ENCODE measurements at regions not wholly inside any gene's neighbourhood (a gene's known extent, or its start where the extent isn't known, plus 50 kb on each side); places are given as distances from the start of the nearest gene placed in this dataset.

- H3K27me3 ChIP-seq (ENCODE audit: low read length): no peaks in the 10 kb centered on the region
- no peak for TF ChIP-seq EZH2 (IDR thresholded peaks at IDR 0.05; ENCODE audit: low read length, unreplicated experiment)
- no peak for TF ChIP-seq EZH2phosphoT487 (IDR thresholded peaks at IDR 0.05; ENCODE audit: borderline replicate concordance, low read length)
- TF ChIP-seq CTCF (conservative IDR thresholded peaks at IDR 0.05; ENCODE audit: low read depth, low read length): no peak
- peak overlapping the region; percentile 68 for H3K4me2 ChIP-seq (ENCODE audit: low read length)
- peak; percentile 34 for ATAC-seq
- H3K9me3 ChIP-seq (ENCODE audit: low read length): no peaks in the 10 kb centered on the region
- no peaks in the 10 kb centered on the region for H3K9me2 ChIP-seq (replicated peaks; ENCODE audit: low read length)
- POLR2A ChIA-PET (ENCODE audit: unreplicated experiment): no interaction called here
- no TSS peak for BruUV-seq (replicated peaks)
- peak overlapping the region; percentile 72 for H2AFZ ChIP-seq (ENCODE audit: low read length)
- H3K4me1 ChIP-seq (ENCODE audit: insufficient read depth, low read length): peaks cover 34% of the 10 kb centered on the region
- no peak overlapping the region for H3K4me3 ChIP-seq (ENCODE audit: low read length)
- H3K27ac ChIP-seq (ENCODE audit: low read length): peak overlapping the region; percentile 62
- H3F3A ChIP-seq (ENCODE audit: low read length, unreplicated experiment): no peaks in the 10 kb centered on the region
- CTCF ChIA-PET: no interaction called here
- H4K20me1 ChIP-seq (ENCODE audit: low read length): no peaks in the 10 kb centered on the region
- peak; percentile 16 for DNase-seq
- H3K9ac ChIP-seq (ENCODE audit: low read length): peak overlapping the region; percentile 49
- H3K79me2 ChIP-seq (ENCODE audit: low read length): no peaks in the 10 kb centered on the region
- intact Hi-C loops (cut with micrococcal nuclease): no loop called here
- H3K36me3 ChIP-seq (ENCODE audit: low read depth, low read length): no peaks in the 10 kb centered on the region
Observed at GRCh38 chr4:1540601-1541375, 134.5 kb upstream of the NKX1-1 start.

DNA sequence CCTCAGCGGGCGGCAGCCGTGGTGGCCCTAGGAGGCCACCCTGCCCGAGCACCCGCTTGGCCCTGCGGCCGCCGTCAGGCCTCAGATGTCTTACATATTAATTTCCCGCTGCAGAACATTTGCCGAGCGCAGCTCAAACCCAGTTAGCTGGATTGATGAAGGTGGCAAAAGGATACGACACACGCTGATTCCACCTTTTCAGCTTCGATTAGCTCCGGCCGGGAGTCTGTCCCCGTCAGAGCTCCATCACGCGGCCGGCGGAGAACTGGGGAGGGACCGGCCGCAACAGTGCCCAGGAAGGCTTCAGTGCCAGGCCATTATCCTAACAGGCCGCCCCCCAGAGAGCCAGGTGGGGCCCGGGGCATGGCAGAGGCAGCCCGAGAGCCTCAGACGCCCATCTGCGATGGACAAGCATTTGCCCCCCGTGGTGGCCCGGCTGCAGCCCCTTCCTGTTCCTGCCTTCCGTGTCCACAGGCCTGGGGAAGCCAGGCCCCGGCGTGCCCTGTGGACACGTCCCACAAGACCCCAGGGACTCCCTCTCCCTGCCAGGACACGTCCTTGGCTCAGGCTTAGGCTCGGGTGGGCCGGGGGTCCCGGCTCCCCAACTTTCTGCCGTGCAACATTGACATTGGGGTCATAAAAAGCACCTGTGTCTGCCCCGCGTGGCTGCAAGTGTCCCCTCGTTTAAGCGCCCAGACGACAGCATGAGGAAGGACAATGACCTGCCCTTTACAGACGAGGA is 133.8 kb upstream of the NKX1-1 start:
- CTCF ChIA-PET: no interaction called here
- H3K79me2 ChIP-seq (ENCODE audit: low read length): no peaks in the 10 kb centered on the region
- POLR2A ChIA-PET (ENCODE audit: unreplicated experiment): no interaction called here
- H3K27ac ChIP-seq (ENCODE audit: low read length): no peak overlapping the region
- H3K9ac ChIP-seq (ENCODE audit: low read length): no peak overlapping the region
- no peak overlapping the region for H3K4me3 ChIP-seq (ENCODE audit: low read length)
- H3K36me3 ChIP-seq (ENCODE audit: low read depth, low read length): no peaks in the 10 kb centered on the region
- no TSS peak for BruUV-seq (replicated peaks)
- no peaks in the 10 kb centered on the region for H4K20me1 ChIP-seq (ENCODE audit: low read length)
- H3F3A ChIP-seq (ENCODE audit: low read length, unreplicated experiment): no peaks in the 10 kb centered on the region
- DNase-seq: no peak
- peaks cover 34% of the 10 kb centered on the region for H3K4me1 ChIP-seq (ENCODE audit: insufficient read depth, low read length)
- TF ChIP-seq EZH2 (IDR thresholded peaks at IDR 0.05; ENCODE audit: low read length, unreplicated experiment) (no peak), EZH2phosphoT487 (IDR thresholded peaks at IDR 0.05; ENCODE audit: borderline replicate concordance, low read length) (no peak), CTCF (conservative IDR thresholded peaks at IDR 0.05; ENCODE audit: low read depth, low read length) (no peak)
- intact Hi-C loops (cut with micrococcal nuclease): no loop called here
- no peak for ATAC-seq
- H3K9me2 ChIP-seq (replicated peaks; ENCODE audit: low read length): no peaks in the 10 kb centered on the region
- peak overlapping the region; percentile 72; the same call in 1 of the 2 replicates for H2AFZ ChIP-seq (ENCODE audit: low read length)
- H3K9me3 ChIP-seq (ENCODE audit: low read length): no peaks in the 10 kb centered on the region
- peak overlapping the region; percentile 68 for H3K4me2 ChIP-seq (ENCODE audit: low read length)
- H3K27me3 ChIP-seq (ENCODE audit: low read length): no peaks in the 10 kb centered on the region

Data from PC-3 (cell line).